ENCODE measurements at regions not wholly inside any gene's neighbourhood (a gene's known extent, or its start where the extent isn't known, plus 50 kb on each side); places are given as distances from the start of the nearest gene placed in this dataset.

GRCh38 chr4:189117426-189117825 is 823.2 kb upstream of the FRG1 start:
- H3K4me3 ChIP-seq (ENCODE audit: low read length) = no peak overlapping the region
- TF ChIP-seq, protein P1, sequence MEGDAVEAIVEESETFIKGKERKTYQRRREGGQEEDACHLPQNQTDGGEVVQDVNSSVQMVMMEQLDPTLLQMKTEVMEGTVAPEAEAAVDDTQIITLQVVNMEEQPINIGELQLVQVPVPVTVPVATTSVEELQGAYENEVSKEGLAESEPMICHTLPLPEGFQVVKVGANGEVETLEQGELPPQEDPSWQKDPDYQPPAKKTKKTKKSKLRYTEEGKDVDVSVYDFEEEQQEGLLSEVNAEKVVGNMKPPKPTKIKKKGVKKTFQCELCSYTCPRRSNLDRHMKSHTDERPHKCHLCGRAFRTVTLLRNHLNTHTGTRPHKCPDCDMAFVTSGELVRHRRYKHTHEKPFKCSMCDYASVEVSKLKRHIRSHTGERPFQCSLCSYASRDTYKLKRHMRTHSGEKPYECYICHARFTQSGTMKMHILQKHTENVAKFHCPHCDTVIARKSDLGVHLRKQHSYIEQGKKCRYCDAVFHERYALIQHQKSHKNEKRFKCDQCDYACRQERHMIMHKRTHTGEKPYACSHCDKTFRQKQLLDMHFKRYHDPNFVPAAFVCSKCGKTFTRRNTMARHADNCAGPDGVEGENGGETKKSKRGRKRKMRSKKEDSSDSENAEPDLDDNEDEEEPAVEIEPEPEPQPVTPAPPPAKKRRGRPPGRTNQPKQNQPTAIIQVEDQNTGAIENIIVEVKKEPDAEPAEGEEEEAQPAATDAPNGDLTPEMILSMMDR (conservative IDR thresholded peaks at IDR 0.05; ENCODE audit: low read length) = no peak
- DNase-seq (ENCODE audit: low read depth) = no peak

- no peak overlapping the region for H3K4me3 ChIP-seq (ENCODE audit: low read length)
- TF ChIP-seq, protein P1 (conservative IDR thresholded peaks at IDR 0.05; ENCODE audit: low read length) = no peak
- no peak for DNase-seq (ENCODE audit: low read depth)
These were observed 819.3 kb upstream of the FRG1 start for GRCh38 chr4:189121336-189121735.

- peak; percentile 25 for DNase-seq (ENCODE audit: low read depth)
- H3K4me3 ChIP-seq (ENCODE audit: low read length) = no peak overlapping the region
- TF ChIP-seq, protein P1 (conservative IDR thresholded peaks at IDR 0.05; ENCODE audit: low read length) = peak; percentile 78
These were observed 816.4 kb upstream of the FRG1 start for GRCh38 chr4:189124149-189124758.

DNA sequence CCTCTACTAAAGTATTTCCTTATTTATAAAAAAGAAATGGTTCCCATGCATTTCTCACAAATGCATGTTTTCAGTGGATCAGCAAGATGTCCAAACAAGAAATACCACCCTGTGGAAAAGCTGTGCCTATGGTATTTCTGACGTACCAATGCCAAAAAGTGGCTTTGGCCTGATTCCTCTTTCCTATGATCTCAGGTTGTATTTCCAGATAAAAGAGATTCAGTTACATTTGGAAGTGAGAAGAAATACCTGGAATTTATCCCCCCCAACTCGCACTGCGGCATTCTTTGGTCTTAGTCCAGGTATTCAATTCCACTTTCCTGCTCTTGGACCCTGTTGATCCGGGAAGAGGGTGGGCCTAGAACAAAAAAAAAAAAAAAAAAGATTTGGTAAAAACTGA is 815.9 kb upstream of the FRG1 start:
- no peak overlapping the region for H3K4me3 ChIP-seq (ENCODE audit: low read length)
- TF ChIP-seq, protein P1 (conservative IDR thresholded peaks at IDR 0.05; ENCODE audit: low read length) = no peak
- DNase-seq (ENCODE audit: low read depth) = no peak

DNA sequence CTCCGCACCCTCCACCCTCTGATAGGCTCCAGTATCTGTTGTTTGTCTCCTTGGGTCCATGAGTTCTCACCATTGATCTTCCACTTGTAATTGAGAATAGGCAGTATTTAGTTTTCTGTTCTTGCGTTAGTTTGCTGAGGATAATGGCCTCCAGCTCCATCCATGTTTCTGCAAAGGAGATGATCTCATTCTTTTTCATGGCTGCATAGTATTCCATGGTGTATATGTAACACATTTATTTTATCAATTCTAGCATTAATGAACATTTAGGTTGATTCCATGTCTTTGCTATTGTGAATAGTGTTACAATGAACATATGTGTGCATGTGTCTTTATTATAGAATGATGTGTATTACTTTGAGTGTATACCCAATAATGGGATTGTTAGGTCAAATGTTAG is 814.6 kb upstream of the FRG1 start:
- no peak overlapping the region for H3K4me3 ChIP-seq (ENCODE audit: low read length)

GRCh38 chr4:189128341-189128740 is 812.3 kb upstream of the FRG1 start:
- DNase-seq (ENCODE audit: low read depth) = no peak
- TF ChIP-seq, protein P1 (conservative IDR thresholded peaks at IDR 0.05; ENCODE audit: low read length) = no peak

More for the DNA sequence above, 814.6 kb upstream of the FRG1 start:
- TF ChIP-seq, protein P1 (conservative IDR thresholded peaks at IDR 0.05; ENCODE audit: low read length) = no peak
- DNase-seq (ENCODE audit: low read depth) = no peak

GRCh38 chr4:189129044-189129694 is 811.5 kb upstream of the FRG1 start:
- no peak for DNase-seq (ENCODE audit: low read depth)
- TF ChIP-seq, protein P1 (conservative IDR thresholded peaks at IDR 0.05; ENCODE audit: low read length) = no peak
- no peak overlapping the region for H3K4me3 ChIP-seq (ENCODE audit: low read length)

More at GRCh38 chr4:189128341-189128740, 812.3 kb upstream of the FRG1 start:
- H3K4me3 ChIP-seq (ENCODE audit: low read length) = no peak overlapping the region

All from AG10803 (cell line).